GM18909 (cell line): ENCODE measurements at regions not wholly inside any gene's neighbourhood (a gene's known extent, or its start where the extent isn't known, plus 50 kb on each side); places are given as distances from the start of the nearest gene placed in this dataset.

Experiments
- ATAC-seq: cut with Tn5 transposase; IDR thresholded peaks from one replicate; pipeline ENCODE4 v1.9.1; 2021; ENCODE audit warnings: mild to moderate bottlenecking; ENCODE audit not compliant: unreplicated experiment, poor library complexity

DNA sequence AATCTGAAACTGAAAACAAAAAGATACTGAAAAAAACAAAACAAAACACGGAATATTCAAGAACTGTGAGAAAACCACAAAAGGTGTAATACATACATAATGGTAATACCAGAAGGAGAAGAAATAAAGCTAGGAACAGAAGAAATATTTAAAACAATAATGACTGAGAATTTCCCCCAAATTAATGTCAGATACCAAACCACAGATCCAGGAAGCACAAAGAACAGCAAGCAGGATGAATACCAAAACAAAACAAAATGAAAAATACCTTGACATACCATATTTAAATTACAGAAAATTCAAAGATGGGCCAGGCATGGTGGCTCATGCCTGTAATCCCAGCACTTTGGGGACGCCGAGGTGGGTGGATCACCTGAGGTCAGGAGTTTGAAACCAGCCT is 57.7 kb upstream of the PARD3 start:
- ATAC-seq, result no peak

GRCh38 chr10:34869135-34869836 is 54.2 kb upstream of the PARD3 start:
- no peak for ATAC-seq

DNA sequence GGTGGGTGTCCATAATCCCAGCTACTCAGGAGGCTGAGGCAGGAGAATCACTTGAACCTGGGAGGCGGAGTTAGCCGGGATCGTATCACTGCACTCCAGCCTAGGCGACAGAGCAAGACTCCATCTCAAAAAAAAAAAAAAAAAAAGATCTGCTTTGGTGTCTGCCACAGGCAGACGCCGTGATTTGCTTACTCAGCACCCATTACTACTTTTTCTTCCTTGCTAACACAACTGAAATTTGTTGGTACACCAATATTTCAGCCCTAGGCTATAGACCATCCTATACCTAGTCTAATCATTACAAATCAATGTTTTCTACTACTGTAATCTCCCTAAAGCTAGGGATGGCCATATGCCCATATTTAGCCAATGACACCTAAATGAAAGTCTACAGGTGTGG is 53.5 kb upstream of the PARD3 start:
- ATAC-seq, result no peak

DNA sequence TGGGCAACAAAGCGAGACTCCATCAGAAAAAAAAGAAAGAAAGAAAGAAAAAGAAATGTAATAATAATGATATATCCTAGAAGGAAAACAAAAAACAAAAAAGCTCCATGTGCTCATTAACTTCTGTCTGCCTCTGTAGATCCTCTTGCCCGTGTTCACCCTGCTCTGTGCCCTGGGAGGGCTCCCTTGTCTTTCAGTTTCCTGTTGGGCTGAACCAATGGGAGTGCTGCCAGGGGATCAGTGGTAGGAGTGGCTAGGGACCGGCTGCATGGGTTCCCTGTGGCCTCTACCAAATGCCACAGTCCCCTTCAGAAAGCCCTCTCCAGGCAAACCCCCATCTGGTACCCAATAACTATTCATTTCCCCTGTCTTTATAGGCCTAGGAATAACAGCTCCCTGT is 51.8 kb upstream of the PARD3 start:
- ATAC-seq, result no peak
